ENCODE measurements at regions not wholly inside any gene's neighbourhood (a gene's known extent, or its start where the extent isn't known, plus 50 kb on each side); places are given as distances from the start of the nearest gene placed in this dataset.

GRCh38 chr3:84073664-84074063, 885.1 kb upstream of the CADM2 start:
- no peak overlapping the region for H2AFZ ChIP-seq (ENCODE audit: low read depth)
- no peaks in the 10 kb centered on the region for H4K20me1 ChIP-seq (ENCODE audit: insufficient read depth)
- H3K79me2 ChIP-seq (ENCODE audit: insufficient read depth, low read depth): no peaks in the 10 kb centered on the region
- no peak for TF ChIP-seq CTCF (conservative IDR thresholded peaks at IDR 0.05; ENCODE audit: low read depth, low read length)
- H3K4me1 ChIP-seq (ENCODE audit: low read depth, poor library complexity, severe bottlenecking): no peaks in the 10 kb centered on the region
- no peaks in the 10 kb centered on the region for H3K27me3 ChIP-seq (ENCODE audit: insufficient read depth, low read depth)
- H3K36me3 ChIP-seq (ENCODE audit: insufficient read depth): no peaks in the 10 kb centered on the region
- H3K4me2 ChIP-seq: no peak overlapping the region
- H3K27ac ChIP-seq: no peak overlapping the region
- no peak overlapping the region for H3K4me3 ChIP-seq (IDR thresholded peaks at IDR 0.05; ENCODE audit: insufficient read depth, low read depth, low read length)
- no peak overlapping the region for H3K9ac ChIP-seq

GRCh38 chr3:84074767-84075166, 884.0 kb upstream of the CADM2 start:
- Histone ChIP-seq H3K27ac (no peak overlapping the region), H3K4me3 (IDR thresholded peaks at IDR 0.05; ENCODE audit: insufficient read depth, low read depth, low read length) (no peak overlapping the region), H3K36me3 (ENCODE audit: insufficient read depth) (no peaks in the 10 kb centered on the region), H3K4me2 (no peak overlapping the region), H3K9ac (no peak overlapping the region), H3K27me3 (ENCODE audit: insufficient read depth, low read depth) (no peaks in the 10 kb centered on the region), H3K79me2 (ENCODE audit: insufficient read depth, low read depth) (no peaks in the 10 kb centered on the region), H3K4me1 (ENCODE audit: low read depth, poor library complexity, severe bottlenecking) (no peaks in the 10 kb centered on the region), H2AFZ (ENCODE audit: low read depth) (no peak overlapping the region), H4K20me1 (ENCODE audit: insufficient read depth) (no peaks in the 10 kb centered on the region)
- no peak for TF ChIP-seq CTCF (conservative IDR thresholded peaks at IDR 0.05; ENCODE audit: low read depth, low read length)

- no peak overlapping the region for H3K27ac ChIP-seq
These were observed 881.3 kb upstream of the CADM2 start for GRCh38 chr3:84077479-84077878.

GRCh38 chr3:84082726-84083125, 876.1 kb upstream of the CADM2 start:
- Histone ChIP-seq H3K27ac (no peak overlapping the region), H3K4me3 (IDR thresholded peaks at IDR 0.05; ENCODE audit: insufficient read depth, low read depth, low read length) (no peak overlapping the region), H4K20me1 (ENCODE audit: insufficient read depth) (no peaks in the 10 kb centered on the region), H3K79me2 (ENCODE audit: insufficient read depth, low read depth) (no peaks in the 10 kb centered on the region), H3K4me1 (ENCODE audit: low read depth, poor library complexity, severe bottlenecking) (no peaks in the 10 kb centered on the region), H3K4me2 (no peak overlapping the region), H3K27me3 (ENCODE audit: insufficient read depth, low read depth) (no peaks in the 10 kb centered on the region), H2AFZ (ENCODE audit: low read depth) (no peak overlapping the region), H3K36me3 (ENCODE audit: insufficient read depth) (no peaks in the 10 kb centered on the region), H3K9ac (no peak overlapping the region)
- no peak for TF ChIP-seq CTCF (conservative IDR thresholded peaks at IDR 0.05; ENCODE audit: low read depth, low read length)

More at GRCh38 chr3:84077479-84077878, 881.3 kb upstream of the CADM2 start:
- Histone ChIP-seq H3K4me2 (no peak overlapping the region), H3K79me2 (ENCODE audit: insufficient read depth, low read depth) (no peaks in the 10 kb centered on the region), H4K20me1 (ENCODE audit: insufficient read depth) (no peaks in the 10 kb centered on the region), H3K4me1 (ENCODE audit: low read depth, poor library complexity, severe bottlenecking) (no peaks in the 10 kb centered on the region), H3K27me3 (ENCODE audit: insufficient read depth, low read depth) (no peaks in the 10 kb centered on the region), H3K36me3 (ENCODE audit: insufficient read depth) (no peaks in the 10 kb centered on the region), H3K4me3 (IDR thresholded peaks at IDR 0.05; ENCODE audit: insufficient read depth, low read depth, low read length) (no peak overlapping the region), H3K9ac (no peak overlapping the region), H2AFZ (ENCODE audit: low read depth) (no peak overlapping the region)
- peak; percentile 27; the same call in 1 of the 2 replicates for TF ChIP-seq CTCF (conservative IDR thresholded peaks at IDR 0.05; ENCODE audit: low read depth, low read length)
